Astrocyte (in vitro differentiated cells and primary cell): ENCODE measurements at regions not wholly inside any gene's neighbourhood (a gene's known extent, or its start where the extent isn't known, plus 50 kb on each side); places are given as distances from the start of the nearest gene placed in this dataset.

Source experiments
- DNase-seq: peaks from one replicate; pipeline ENCODE4 v3.0.0-alpha.2; 2010; ENCODE audit warnings: low read depth
- FAIRE-seq: peaks from 2 replicates; lab custom pipeline; 2011; peaks lifted over from hg19 to GRCh38; lab: Jason Lieb, UNC
- H2AFZ ChIP-seq: 2 replicates; pipeline ENCODE4 v1.6.0; 2012; ENCODE audit warnings: low read depth, low read length, inconsistent platforms
- H3K27ac ChIP-seq: 2 replicates; pipeline ENCODE4 v1.5.1; 2011; ENCODE audit warnings: low read depth, low read length, inconsistent platforms
- H3K27me3 ChIP-seq: 2 replicates; pipeline ENCODE4 v1.6.0; 2011; ENCODE audit warnings: low read length, inconsistent platforms; ENCODE audit not compliant: insufficient read depth
- H3K36me3 ChIP-seq: 2 replicates; pipeline ENCODE4 v1.5.1; 2011; ENCODE audit warnings: low read length, inconsistent platforms; ENCODE audit not compliant: insufficient read depth
- H3K4me1 ChIP-seq: 2 replicates; pipeline ENCODE4 v1.5.1; 2011; ENCODE audit warnings: low read length, inconsistent platforms; ENCODE audit not compliant: insufficient read depth
- H3K4me2 ChIP-seq: 2 replicates; pipeline ENCODE4 v1.6.0; 2012; ENCODE audit warnings: low read length, inconsistent platforms
- H3K4me3 ChIP-seq: 2 replicates; pipeline ENCODE4 v1.5.1; 2011; ENCODE audit warnings: low read depth, mild to moderate bottlenecking, low read length, inconsistent platforms; ENCODE audit not compliant: insufficient read depth
- H3K79me2 ChIP-seq: 2 replicates; pipeline ENCODE4 v1.6.0; 2012; ENCODE audit warnings: mild to moderate bottlenecking, low read length, inconsistent platforms; ENCODE audit not compliant: insufficient read depth
- H3K9ac ChIP-seq: 2 replicates; pipeline ENCODE4 v1.6.0; 2012; ENCODE audit warnings: mild to moderate bottlenecking, low read length, inconsistent platforms
- H3K9me3 ChIP-seq: 2 replicates; pipeline ENCODE4 v1.5.1; 2012; ENCODE audit warnings: low read depth, mild to moderate bottlenecking, low read length, inconsistent platforms; ENCODE audit not compliant: insufficient read depth
- H4K20me1 ChIP-seq: 2 replicates; pipeline ENCODE4 v1.6.0; 2012; ENCODE audit warnings: low read length, inconsistent platforms; ENCODE audit not compliant: insufficient read depth
- H3K27ac Mint-ChIP-seq: one replicate; pipeline ENCODE4 v1.8.0; 2021; ENCODE audit warnings: mild to moderate bottlenecking, mixed read lengths; ENCODE audit not compliant: unreplicated experiment
- H3K27me3 Mint-ChIP-seq: one replicate; pipeline ENCODE4 v1.8.0; 2021; ENCODE audit warnings: low read depth, mixed read lengths; ENCODE audit not compliant: unreplicated experiment
- H3K36me3 Mint-ChIP-seq: one replicate; pipeline ENCODE4 v1.8.0; 2021; ENCODE audit warnings: low read depth, mixed read lengths; ENCODE audit not compliant: unreplicated experiment
- H3K4me1 Mint-ChIP-seq: one replicate; pipeline ENCODE4 v1.8.0; 2021; ENCODE audit warnings: low read depth, mixed read lengths; ENCODE audit not compliant: unreplicated experiment
- H3K4me3 Mint-ChIP-seq: one replicate; pipeline ENCODE4 v1.8.0; 2021; ENCODE audit warnings: mild to moderate bottlenecking, moderate library complexity, mixed read lengths; ENCODE audit not compliant: unreplicated experiment
- H3K9me3 Mint-ChIP-seq: one replicate; pipeline ENCODE4 v1.8.0; 2021; ENCODE audit warnings: mild to moderate bottlenecking, mixed read lengths; ENCODE audit not compliant: unreplicated experiment
- CTCF ChIP-seq: IDR thresholded peaks from 2 replicates; pipeline ENCODE4 v1.5.1; 2011; ENCODE audit warnings: low read depth, mild to moderate bottlenecking, inconsistent platforms, low read length, moderate library complexity; ENCODE audit not compliant: insufficient read depth
- EZH2 ChIP-seq: IDR thresholded peaks from 2 replicates; pipeline ENCODE4 v1.6.1; 2012; ENCODE audit warnings: mild to moderate bottlenecking, low read length, inconsistent platforms; ENCODE audit not compliant: insufficient read depth

DNA sequence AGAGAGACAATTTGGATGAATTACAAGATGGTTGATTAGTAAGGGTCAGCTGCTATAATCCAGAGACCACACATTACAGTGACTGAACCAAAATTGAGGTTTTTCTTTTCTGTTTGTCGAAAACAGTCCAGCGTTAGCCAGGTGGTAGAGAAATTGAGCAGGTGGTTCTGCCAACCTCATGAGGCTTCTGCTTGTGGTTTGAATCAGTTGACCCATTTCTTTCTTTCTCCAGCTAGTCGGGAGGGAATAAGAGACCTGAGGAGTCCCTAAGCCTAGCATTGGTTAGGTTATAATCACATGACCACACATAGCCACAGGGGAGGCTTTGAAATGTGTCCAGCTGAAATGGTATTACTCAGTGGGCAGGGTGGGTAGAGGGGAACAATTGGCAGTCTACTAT lies 504.6 kb downstream of the HS3ST4 start:
- no peak overlapping the region for H3K4me3 Mint-ChIP-seq
- Histone ChIP-seq H3K27ac (no peak overlapping the region), H4K20me1 (no peaks in the 10 kb centered on the region), H3K36me3 (no peaks in the 10 kb centered on the region), H2AFZ (no peak overlapping the region), H3K79me2 (no peaks in the 10 kb centered on the region), H3K9me3 (peaks cover 4% of the 10 kb centered on the region), H3K9ac (no peak overlapping the region), H3K27me3 (no peaks in the 10 kb centered on the region), H3K4me3 (no peak overlapping the region), H3K4me1 (no peaks in the 10 kb centered on the region), H3K4me2 (no peak overlapping the region)
- H3K27me3 Mint-ChIP-seq: no peaks in the 10 kb centered on the region
- TF ChIP-seq CTCF: no peak
- no peak for TF ChIP-seq EZH2
- no peak for FAIRE-seq
- no peak overlapping the region for H3K27ac Mint-ChIP-seq
- DNase-seq: no peak
- no peaks in the 10 kb centered on the region for H3K4me1 Mint-ChIP-seq
- H3K36me3 Mint-ChIP-seq: no peaks in the 10 kb centered on the region
- H3K9me3 Mint-ChIP-seq: peaks cover 1% of the 10 kb centered on the region

DNA sequence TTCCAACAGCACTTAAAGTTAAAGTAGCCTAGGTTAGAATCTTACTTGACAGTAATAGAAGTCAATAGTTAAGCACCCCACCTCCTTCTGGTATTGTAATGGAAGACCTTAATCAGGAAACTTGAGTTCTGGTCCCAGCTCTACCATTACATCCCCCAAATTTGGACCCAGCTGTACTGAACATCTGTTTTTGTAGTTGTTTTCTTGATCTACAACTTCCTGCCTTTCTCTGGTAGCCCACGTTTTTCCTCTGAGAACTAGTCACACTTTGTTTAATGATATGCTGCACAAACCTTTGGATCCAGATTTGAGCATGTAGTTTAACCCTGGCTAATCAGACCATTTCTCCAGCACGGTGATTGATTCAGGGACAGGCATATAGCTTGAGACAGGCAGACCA lies 505.0 kb downstream of the HS3ST4 start:
- Mint-ChIP-seq H3K9me3 (peaks cover 1% of the 10 kb centered on the region), H3K4me3 (no peak overlapping the region), H3K4me1 (no peaks in the 10 kb centered on the region), H3K27me3 (no peaks in the 10 kb centered on the region), H3K27ac (no peak overlapping the region), H3K36me3 (no peaks in the 10 kb centered on the region)
- FAIRE-seq (no peak), DNase-seq (no peak)
- Histone ChIP-seq H2AFZ (no peak overlapping the region), H3K79me2 (no peaks in the 10 kb centered on the region), H3K36me3 (no peaks in the 10 kb centered on the region), H3K4me2 (no peak overlapping the region), H3K9me3 (peaks cover under 1% of the 10 kb centered on the region), H3K27me3 (no peaks in the 10 kb centered on the region), H4K20me1 (no peaks in the 10 kb centered on the region), H3K9ac (no peak overlapping the region), H3K4me3 (no peak overlapping the region), H3K4me1 (no peaks in the 10 kb centered on the region), H3K27ac (no peak overlapping the region)
- TF ChIP-seq CTCF: no peak
- no peak for TF ChIP-seq EZH2

GRCh38 chr16:26197707-26198106 lies 505.9 kb downstream of the HS3ST4 start:
- no peaks in the 10 kb centered on the region for H4K20me1 ChIP-seq
- H3K4me1 Mint-ChIP-seq: no peaks in the 10 kb centered on the region
- H3K27ac ChIP-seq: no peak overlapping the region
- FAIRE-seq: no peak
- H3K4me3 ChIP-seq: no peak overlapping the region
- TF ChIP-seq EZH2 (no peak), CTCF (no peak)
- no peak overlapping the region for H3K27ac Mint-ChIP-seq
- no peak overlapping the region for H3K4me2 ChIP-seq
- peaks cover 1% of the 10 kb centered on the region for H3K9me3 Mint-ChIP-seq
- no peaks in the 10 kb centered on the region for H3K79me2 ChIP-seq
- no peaks in the 10 kb centered on the region for H3K4me1 ChIP-seq
- no peaks in the 10 kb centered on the region for H3K36me3 Mint-ChIP-seq
- H3K9me3 ChIP-seq: no peaks in the 10 kb centered on the region
- no peaks in the 10 kb centered on the region for H3K27me3 ChIP-seq
- H3K27me3 Mint-ChIP-seq: no peaks in the 10 kb centered on the region
- H2AFZ ChIP-seq: no peak overlapping the region
- H3K36me3 ChIP-seq: no peaks in the 10 kb centered on the region
- DNase-seq: no peak
- no peak overlapping the region for H3K4me3 Mint-ChIP-seq
- no peak overlapping the region for H3K9ac ChIP-seq
